A673 (cell line): ENCODE measurements at regions not wholly inside any gene's neighbourhood (a gene's known extent, or its start where the extent isn't known, plus 50 kb on each side); places are given as distances from the start of the nearest gene placed in this dataset.

Experiments
- CTCF ChIP-seq: fragments of 300-800, 200-600 bp; sonication (generic); conservative IDR thresholded peaks from 2 replicates; pipeline ENCODE4 v1.5.1; 2017; ENCODE audit warnings: low read depth, mild to moderate bottlenecking, antibody characterized with exemption, low read length, moderate library complexity, mixed read lengths
- EZH2 ChIP-seq: fragments of 200-600 bp; sonication (generic); IDR thresholded peaks from 2 replicates; pipeline ENCODE4 v1.6.1; 2017; ENCODE audit warnings: borderline replicate concordance, low read depth, mild to moderate bottlenecking, mixed read lengths, antibody characterized with exemption, low read length; ENCODE audit not compliant: poor library complexity, severe bottlenecking

- TF ChIP-seq CTCF: no peak
- TF ChIP-seq EZH2: no peak
These were observed 268.8 kb downstream of the DUSP6 start for GRCh38 chr12:89083491-89083890.
